ENCODE measurements at regions not wholly inside any gene's neighbourhood (a gene's known extent, or its start where the extent isn't known, plus 50 kb on each side); places are given as distances from the start of the nearest gene placed in this dataset.

DNA sequence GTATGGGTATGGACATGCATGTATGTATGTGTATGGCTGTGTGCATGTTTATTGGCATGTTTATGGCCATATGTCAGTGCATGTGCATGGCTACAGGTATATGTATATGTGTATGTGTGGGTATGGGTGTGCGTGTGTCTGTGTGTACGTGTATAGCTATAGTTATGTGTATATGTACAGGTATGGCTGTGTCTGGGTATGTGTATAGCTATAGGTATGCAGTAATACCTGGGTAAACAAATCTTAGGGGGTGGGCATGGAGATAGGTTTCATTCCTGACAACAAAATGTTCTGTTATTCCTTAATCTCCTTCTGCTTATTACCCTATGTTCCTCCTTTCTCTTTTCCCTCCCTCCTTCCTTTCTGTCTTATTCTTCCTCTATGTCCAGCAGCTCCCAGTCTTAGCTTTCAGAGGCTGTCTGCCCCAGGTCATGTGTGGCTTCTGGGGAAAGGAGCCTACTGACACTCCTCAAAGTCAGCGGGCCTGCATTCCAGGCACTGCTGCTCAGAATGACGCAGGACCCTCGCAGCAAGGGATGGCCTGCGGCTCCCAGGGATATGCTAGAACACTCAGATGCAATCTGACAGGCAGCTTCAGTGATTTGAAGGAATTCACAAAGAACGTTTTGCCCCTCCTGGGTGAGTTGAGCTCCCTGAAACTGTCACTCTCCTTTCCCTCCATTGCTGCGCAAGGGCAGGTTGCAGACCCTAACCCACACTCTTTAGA is 139.3 kb upstream of the PHACTR1 start:
- DNase-seq (ENCODE audit: low spot score) (no peak), ATAC-seq (ENCODE audit: low read depth) (peak; percentile 40; the same call in 2 of the 3 replicates)
- H3K9me3 ChIP-seq (ENCODE audit: severe bottlenecking) = no peaks in the 10 kb centered on the region
- no peaks in the 10 kb centered on the region for H3K27me3 ChIP-seq (ENCODE audit: insufficient read depth, poor library complexity, severe bottlenecking)
- TF ChIP-seq, protein P1, sequence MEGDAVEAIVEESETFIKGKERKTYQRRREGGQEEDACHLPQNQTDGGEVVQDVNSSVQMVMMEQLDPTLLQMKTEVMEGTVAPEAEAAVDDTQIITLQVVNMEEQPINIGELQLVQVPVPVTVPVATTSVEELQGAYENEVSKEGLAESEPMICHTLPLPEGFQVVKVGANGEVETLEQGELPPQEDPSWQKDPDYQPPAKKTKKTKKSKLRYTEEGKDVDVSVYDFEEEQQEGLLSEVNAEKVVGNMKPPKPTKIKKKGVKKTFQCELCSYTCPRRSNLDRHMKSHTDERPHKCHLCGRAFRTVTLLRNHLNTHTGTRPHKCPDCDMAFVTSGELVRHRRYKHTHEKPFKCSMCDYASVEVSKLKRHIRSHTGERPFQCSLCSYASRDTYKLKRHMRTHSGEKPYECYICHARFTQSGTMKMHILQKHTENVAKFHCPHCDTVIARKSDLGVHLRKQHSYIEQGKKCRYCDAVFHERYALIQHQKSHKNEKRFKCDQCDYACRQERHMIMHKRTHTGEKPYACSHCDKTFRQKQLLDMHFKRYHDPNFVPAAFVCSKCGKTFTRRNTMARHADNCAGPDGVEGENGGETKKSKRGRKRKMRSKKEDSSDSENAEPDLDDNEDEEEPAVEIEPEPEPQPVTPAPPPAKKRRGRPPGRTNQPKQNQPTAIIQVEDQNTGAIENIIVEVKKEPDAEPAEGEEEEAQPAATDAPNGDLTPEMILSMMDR (IDR thresholded peaks at IDR 0.05; ENCODE audit: poor library complexity, severe bottlenecking) = no peak
- H3K27ac ChIP-seq (ENCODE audit: poor library complexity, severe bottlenecking) = peak overlapping the region; percentile 78
- no peak overlapping the region for H3K4me3 ChIP-seq (ENCODE audit: severe bottlenecking)
- H3K4me1 ChIP-seq (ENCODE audit: insufficient read depth, poor library complexity, severe bottlenecking) = peaks cover 48% of the 10 kb centered on the region
- no peaks in the 10 kb centered on the region for H3K36me3 ChIP-seq (ENCODE audit: low read depth)

DNA sequence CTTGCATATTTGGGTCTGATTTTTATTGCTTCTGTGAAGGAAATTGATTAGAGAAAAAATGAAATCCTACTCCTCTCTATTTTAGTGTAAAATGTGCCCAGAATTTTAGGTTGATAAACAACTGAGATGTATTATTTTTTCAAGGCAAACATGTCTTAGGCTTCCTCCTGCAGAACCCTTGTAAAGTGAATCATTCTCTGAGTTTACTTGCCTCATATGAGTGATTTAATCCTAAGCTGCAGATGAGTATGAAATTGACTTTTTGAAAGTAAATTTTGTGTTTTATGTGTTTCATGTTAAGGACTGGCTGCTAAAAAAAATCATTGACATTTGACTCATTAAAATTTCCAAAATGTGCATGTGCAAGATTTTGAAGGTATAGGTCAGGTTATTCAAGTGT is 138.5 kb upstream of the PHACTR1 start:
- DNase-seq (ENCODE audit: low spot score) (no peak), ATAC-seq (ENCODE audit: low read depth) (no peak)
- Histone ChIP-seq H3K36me3 (ENCODE audit: low read depth) (no peaks in the 10 kb centered on the region), H3K27ac (ENCODE audit: poor library complexity, severe bottlenecking) (peak overlapping the region; percentile 78), H3K4me1 (ENCODE audit: insufficient read depth, poor library complexity, severe bottlenecking) (peaks cover 42% of the 10 kb centered on the region), H3K27me3 (ENCODE audit: insufficient read depth, poor library complexity, severe bottlenecking) (no peaks in the 10 kb centered on the region), H3K9me3 (ENCODE audit: severe bottlenecking) (no peaks in the 10 kb centered on the region), H3K4me3 (ENCODE audit: severe bottlenecking) (no peak overlapping the region)
- TF ChIP-seq, protein P1 (IDR thresholded peaks at IDR 0.05; ENCODE audit: poor library complexity, severe bottlenecking) = no peak

DNA sequence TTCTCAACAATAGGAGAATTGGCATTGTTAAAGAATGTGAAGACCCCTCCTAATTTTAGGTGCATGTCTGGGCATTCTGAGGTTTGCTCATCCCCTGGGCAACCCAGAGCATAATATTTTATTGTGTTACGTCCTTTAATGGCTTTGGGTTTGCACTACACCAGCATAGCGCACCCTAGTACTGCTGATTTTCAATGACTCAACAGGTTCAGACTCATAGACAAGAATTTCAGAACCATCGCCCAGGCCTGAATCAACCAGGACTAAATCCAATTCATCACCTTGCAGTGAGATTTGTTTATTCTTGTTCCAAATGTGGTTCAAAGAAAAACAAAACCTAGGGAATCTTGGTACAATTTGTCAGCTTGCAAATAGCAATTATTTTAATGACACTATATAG is 137.8 kb upstream of the PHACTR1 start:
- DNase-seq (ENCODE audit: low spot score) (no peak), ATAC-seq (ENCODE audit: low read depth) (peak; percentile 87)
- Histone ChIP-seq H3K9me3 (ENCODE audit: severe bottlenecking) (no peaks in the 10 kb centered on the region), H3K4me3 (ENCODE audit: severe bottlenecking) (no peak overlapping the region), H3K27ac (ENCODE audit: poor library complexity, severe bottlenecking) (peak overlapping the region; percentile 78), H3K27me3 (ENCODE audit: insufficient read depth, poor library complexity, severe bottlenecking) (no peaks in the 10 kb centered on the region), H3K4me1 (ENCODE audit: insufficient read depth, poor library complexity, severe bottlenecking) (peaks cover 35% of the 10 kb centered on the region), H3K36me3 (ENCODE audit: low read depth) (no peaks in the 10 kb centered on the region)
- TF ChIP-seq, protein P1 (IDR thresholded peaks at IDR 0.05; ENCODE audit: poor library complexity, severe bottlenecking) = no peak

DNA sequence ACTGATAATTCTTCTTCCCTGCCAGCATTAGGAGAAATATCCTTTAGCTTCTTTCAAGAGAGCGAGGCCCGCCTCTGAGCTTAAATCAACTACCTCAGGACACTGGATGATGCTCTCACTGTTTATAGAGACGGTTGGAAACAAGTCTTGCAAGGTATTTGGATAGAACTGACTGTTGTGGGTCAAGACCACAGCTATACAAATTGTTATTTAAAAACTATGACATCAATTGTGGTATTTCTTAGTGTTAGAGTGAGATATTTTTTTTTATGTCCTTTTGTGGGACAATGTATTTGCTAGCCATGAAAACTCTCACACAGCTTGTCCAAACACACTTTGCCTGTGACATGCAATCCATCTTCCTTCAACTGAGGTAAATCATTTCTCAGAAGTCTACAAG is 136.3 kb upstream of the PHACTR1 start:
- Histone ChIP-seq H3K27ac (ENCODE audit: poor library complexity, severe bottlenecking) (no peak overlapping the region), H3K9me3 (ENCODE audit: severe bottlenecking) (no peaks in the 10 kb centered on the region), H3K36me3 (ENCODE audit: low read depth) (no peaks in the 10 kb centered on the region), H3K4me3 (ENCODE audit: severe bottlenecking) (no peak overlapping the region), H3K27me3 (ENCODE audit: insufficient read depth, poor library complexity, severe bottlenecking) (no peaks in the 10 kb centered on the region), H3K4me1 (ENCODE audit: insufficient read depth, poor library complexity, severe bottlenecking) (peaks cover 35% of the 10 kb centered on the region)
- ATAC-seq (ENCODE audit: low read depth) = no peak
- DNase-seq (ENCODE audit: low spot score) = no peak
- TF ChIP-seq, protein P1 (IDR thresholded peaks at IDR 0.05; ENCODE audit: poor library complexity, severe bottlenecking) = no peak

DNA sequence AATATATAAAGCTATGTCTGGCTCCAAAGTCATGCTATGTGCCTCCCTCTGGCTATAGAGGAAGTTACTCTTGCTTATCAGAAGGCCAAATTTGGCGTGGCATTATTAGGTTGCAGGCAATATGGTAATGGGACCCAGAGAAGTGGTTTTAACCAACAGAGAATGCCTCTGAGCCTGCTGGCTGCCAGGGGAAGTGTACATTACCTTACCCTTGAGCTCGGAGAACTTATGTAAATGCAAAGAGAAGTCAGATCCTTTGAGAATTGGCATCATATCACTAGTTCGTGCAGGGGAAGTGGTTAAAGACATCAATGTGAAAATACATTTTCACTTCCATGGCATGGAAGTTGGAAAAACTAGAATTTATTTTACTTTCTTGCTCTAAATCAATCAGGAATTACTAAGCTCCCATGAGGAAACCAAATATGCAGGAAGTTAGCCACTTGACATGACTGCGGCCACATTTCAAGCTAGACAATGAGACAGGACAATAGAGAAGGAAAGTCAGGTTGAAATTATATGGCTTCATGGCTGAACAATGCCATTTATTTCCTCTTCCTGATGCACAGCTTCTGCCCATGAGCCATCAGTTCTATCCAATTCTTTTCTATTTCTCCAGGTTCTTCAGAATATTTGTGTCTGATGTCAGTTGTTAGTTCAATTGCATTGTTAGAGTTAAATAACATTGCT is 134.0 kb upstream of the PHACTR1 start:
- no peaks in the 10 kb centered on the region for H3K27me3 ChIP-seq (ENCODE audit: insufficient read depth, poor library complexity, severe bottlenecking)
- H3K4me1 ChIP-seq (ENCODE audit: insufficient read depth, poor library complexity, severe bottlenecking) = peaks cover 23% of the 10 kb centered on the region
- no peak for ATAC-seq (ENCODE audit: low read depth)
- H3K4me3 ChIP-seq (ENCODE audit: severe bottlenecking) = no peak overlapping the region
- no peak overlapping the region for H3K27ac ChIP-seq (ENCODE audit: poor library complexity, severe bottlenecking)
- TF ChIP-seq, protein P1 (IDR thresholded peaks at IDR 0.05; ENCODE audit: poor library complexity, severe bottlenecking) = no peak
- no peaks in the 10 kb centered on the region for H3K36me3 ChIP-seq (ENCODE audit: low read depth)
- no peak for DNase-seq (ENCODE audit: low spot score)
- no peaks in the 10 kb centered on the region for H3K9me3 ChIP-seq (ENCODE audit: severe bottlenecking)
